Adipocyte (in vitro differentiated cells): ENCODE measurements at regions not wholly inside any gene's neighbourhood (a gene's known extent, or its start where the extent isn't known, plus 50 kb on each side); places are given as distances from the start of the nearest gene placed in this dataset.
"Not testable (repeated sequence)": the region's sequence is repeated elsewhere in the genome, so short reads cannot be mapped to it uniquely, and the experiment has no call there.

Experiments
- DNase-seq: peaks from one replicate; pipeline ENCODE4 v3.0.0-alpha.2; 2015; ENCODE audit warnings: low read depth
- H3K27me3 ChIP-seq: replicated peaks from 2 replicates; pipeline ENCODE4 v1.7.0; 2013; ENCODE audit warnings: mild to moderate bottlenecking, low read length, moderate library complexity; ENCODE audit not compliant: control insufficient read depth, insufficient read depth
- H3K36me3 ChIP-seq: 2 replicates; pipeline ENCODE4 v1.7.0; 2013; ENCODE audit warnings: low read length, mild to moderate bottlenecking, moderate library complexity; ENCODE audit not compliant: control insufficient read depth, insufficient read depth, severe bottlenecking
- H3K4me1 ChIP-seq: 2 replicates; pipeline ENCODE4 v1.7.0; 2013; ENCODE audit warnings: mild to moderate bottlenecking, low read length, moderate library complexity; ENCODE audit not compliant: control insufficient read depth, insufficient read depth
- H3K4me3 ChIP-seq: 2 replicates; pipeline ENCODE4 v1.7.0; 2013; ENCODE audit warnings: mild to moderate bottlenecking, low read length, moderate library complexity
- H3K9ac ChIP-seq: 2 replicates; pipeline ENCODE4 v1.7.0; 2013; ENCODE audit warnings: mild to moderate bottlenecking, low read length, moderate library complexity
- H3K9me3 ChIP-seq: 2 replicates; pipeline ENCODE4 v1.7.0; 2013; ENCODE audit warnings: mild to moderate bottlenecking, low read length, moderate library complexity; ENCODE audit not compliant: control insufficient read depth

DNA sequence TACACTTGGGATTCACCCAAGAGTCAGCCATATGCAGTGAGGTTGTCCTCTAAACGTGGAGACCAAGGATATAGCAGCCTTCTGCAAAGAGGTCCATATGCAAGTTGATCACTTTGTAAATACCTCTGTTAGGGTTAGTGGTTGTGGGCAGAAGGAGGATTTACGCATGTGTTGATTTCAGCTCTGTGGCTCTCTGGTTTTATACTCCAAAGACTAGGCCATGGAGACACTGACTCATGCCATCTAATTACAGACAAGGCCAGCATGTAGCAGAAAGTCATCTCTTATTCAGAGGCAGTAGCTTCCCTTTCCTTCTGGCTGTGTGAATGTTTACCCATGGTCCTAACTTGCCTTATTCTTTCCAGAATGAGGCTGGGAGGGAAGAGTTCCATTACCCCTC is 140.9 kb upstream of the GOLGA6L4 start:
- H3K4me1 ChIP-seq, H3K9me3 ChIP-seq, H3K36me3 ChIP-seq, H3K27me3 ChIP-seq, H3K9ac ChIP-seq, DNase-seq, H3K4me3 ChIP-seq: not testable (repeated sequence)

DNA sequence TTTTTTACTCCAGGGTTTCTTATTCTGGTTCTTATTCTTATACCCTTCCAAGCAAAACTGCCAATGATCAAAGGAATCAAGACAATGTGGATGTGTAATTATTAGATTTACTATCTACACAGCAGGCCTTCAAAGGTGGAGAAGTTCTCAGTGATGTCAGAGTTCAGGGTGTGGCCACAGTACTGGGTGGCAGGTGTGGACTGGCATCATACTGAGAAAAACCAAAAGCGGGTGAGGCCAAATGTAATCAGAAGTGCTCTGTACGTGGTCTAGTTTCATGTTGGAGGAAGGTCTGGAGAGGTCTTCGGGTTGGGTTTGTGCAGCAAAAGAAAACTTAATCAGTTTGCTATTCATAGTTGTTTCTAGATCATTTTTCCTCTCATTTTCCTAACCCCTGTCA is 138.5 kb upstream of the GOLGA6L4 start:
- H3K9ac ChIP-seq, DNase-seq, H3K4me3 ChIP-seq, H3K9me3 ChIP-seq, H3K4me1 ChIP-seq, H3K27me3 ChIP-seq, H3K36me3 ChIP-seq: not testable (repeated sequence)

DNA sequence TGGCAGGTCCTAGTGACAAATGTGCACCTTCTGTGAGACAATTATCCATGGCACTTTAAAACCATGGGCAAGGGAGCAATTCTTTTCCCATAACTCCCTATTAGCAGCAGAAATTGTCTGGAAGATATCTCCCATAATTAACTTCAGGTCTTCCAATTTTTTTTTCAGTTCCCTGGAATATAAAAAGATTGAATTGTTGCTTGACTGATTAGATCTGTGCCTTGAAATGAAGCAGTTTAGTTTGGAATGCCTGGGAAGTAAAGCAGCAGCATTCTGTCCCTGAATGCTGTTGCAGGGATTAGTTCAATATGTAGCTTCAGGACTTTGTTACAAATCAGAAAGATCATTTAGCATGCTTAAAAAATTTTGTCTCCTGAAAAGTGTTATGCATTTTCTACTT is 137.0 kb upstream of the GOLGA6L4 start:
- Histone ChIP-seq H3K9me3 (no peaks in the 10 kb centered on the region), H3K4me3 (no peak overlapping the region), H3K36me3 (no peaks in the 10 kb centered on the region), H3K4me1 (no peaks in the 10 kb centered on the region), H3K9ac (no peak overlapping the region), H3K27me3 (no peaks in the 10 kb centered on the region)
- DNase-seq, result no peak

DNA sequence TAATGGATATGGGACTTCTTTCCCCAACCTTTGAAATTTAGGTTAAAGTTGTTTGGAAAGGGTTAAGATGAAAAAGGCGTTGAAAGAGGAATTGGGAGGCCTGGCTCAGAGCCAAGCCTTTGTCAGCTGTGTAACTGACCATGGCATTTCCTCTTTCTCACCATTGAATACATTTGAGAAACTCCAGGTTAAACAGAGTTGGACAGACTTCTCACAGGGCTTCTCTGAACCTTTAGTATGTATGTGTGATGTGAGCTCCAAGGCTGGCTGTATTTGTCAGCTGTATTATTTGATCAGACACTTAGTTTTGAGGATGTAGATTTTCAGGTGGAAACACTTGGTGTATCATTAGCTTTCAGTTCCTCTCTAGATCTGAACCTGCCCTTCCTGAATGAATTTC is 136.4 kb upstream of the GOLGA6L4 start:
- no peak for DNase-seq
- H3K4me3 ChIP-seq, result no peak overlapping the region
- H3K27me3 ChIP-seq, result no peaks in the 10 kb centered on the region
- H3K4me1 ChIP-seq, result no peaks in the 10 kb centered on the region
- H3K36me3 ChIP-seq, result no peaks in the 10 kb centered on the region
- H3K9ac ChIP-seq, result no peak overlapping the region
- H3K9me3 ChIP-seq, result no peaks in the 10 kb centered on the region

DNA sequence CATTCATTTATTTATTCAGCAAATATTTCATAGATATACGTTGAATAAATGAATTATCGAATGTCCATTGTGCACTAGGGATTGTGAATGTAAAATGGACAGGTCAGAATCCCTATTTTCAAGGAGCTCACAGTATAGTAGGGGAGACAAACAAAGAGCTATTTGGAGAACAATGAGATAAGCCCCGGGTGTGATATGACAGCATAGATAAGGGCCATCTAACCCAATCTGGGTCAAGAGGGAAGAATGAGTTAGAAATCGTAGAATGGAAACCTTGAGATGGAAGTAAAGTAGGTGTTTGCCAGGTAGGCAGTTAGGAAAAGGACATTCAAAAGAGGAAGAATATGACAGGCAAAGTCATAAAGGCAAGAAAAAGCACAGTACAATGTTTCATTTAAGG is 132.2 kb upstream of the GOLGA6L4 start:
- no peaks in the 10 kb centered on the region for H3K9me3 ChIP-seq
- DNase-seq, result no peak
- H3K4me1 ChIP-seq, result no peaks in the 10 kb centered on the region
- no peak overlapping the region for H3K4me3 ChIP-seq
- no peak overlapping the region for H3K9ac ChIP-seq
- no peaks in the 10 kb centered on the region for H3K27me3 ChIP-seq
- H3K36me3 ChIP-seq, result no peaks in the 10 kb centered on the region

DNA sequence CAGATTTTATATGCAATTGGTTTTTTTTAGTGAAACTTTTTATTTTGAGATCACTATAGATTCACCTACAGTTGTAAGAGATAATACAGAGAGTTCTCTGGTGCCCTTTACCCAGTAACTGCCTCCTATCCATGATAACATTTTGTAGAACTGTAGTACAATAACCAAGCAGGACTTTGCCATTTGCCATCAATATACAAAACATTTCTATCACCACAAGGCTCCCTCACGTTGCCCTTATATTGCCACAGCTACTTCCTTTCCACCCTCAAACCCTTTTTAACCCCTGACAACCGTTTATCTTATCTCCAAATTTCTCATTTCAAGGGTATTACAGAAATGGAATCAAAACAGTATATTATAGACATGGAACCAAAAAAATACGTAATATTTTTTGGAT is 130.7 kb upstream of the GOLGA6L4 start:
- DNase-seq, result no peak
- Histone ChIP-seq H3K27me3 (no peaks in the 10 kb centered on the region), H3K9me3 (no peaks in the 10 kb centered on the region), H3K4me1 (no peaks in the 10 kb centered on the region), H3K9ac (no peak overlapping the region), H3K36me3 (no peaks in the 10 kb centered on the region), H3K4me3 (no peak overlapping the region)

DNA sequence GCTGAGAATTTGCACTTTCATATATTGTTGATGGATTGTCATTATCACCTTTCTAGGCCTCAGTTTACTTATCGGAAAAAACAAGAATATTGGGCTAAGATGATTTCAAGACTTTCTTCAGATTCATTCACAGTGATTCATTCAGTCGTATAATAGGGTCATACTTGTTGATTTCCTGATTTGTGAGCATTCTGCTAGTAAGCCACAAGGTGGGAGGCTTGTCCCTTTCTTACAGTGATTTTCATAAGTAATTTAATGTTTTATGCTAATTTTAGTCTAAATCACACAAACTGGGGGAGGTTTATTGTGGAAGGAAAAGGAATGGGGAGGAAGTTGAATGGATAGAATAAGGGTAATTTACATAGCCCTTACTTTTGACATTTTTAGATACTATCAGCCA is 126.8 kb upstream of the GOLGA6L4 start:
- H3K4me1 ChIP-seq, result no peaks in the 10 kb centered on the region
- H3K27me3 ChIP-seq, result no peaks in the 10 kb centered on the region
- H3K9ac ChIP-seq, result no peak overlapping the region
- no peak for DNase-seq
- no peak overlapping the region for H3K4me3 ChIP-seq
- no peaks in the 10 kb centered on the region for H3K36me3 ChIP-seq
- H3K9me3 ChIP-seq, result no peaks in the 10 kb centered on the region

DNA sequence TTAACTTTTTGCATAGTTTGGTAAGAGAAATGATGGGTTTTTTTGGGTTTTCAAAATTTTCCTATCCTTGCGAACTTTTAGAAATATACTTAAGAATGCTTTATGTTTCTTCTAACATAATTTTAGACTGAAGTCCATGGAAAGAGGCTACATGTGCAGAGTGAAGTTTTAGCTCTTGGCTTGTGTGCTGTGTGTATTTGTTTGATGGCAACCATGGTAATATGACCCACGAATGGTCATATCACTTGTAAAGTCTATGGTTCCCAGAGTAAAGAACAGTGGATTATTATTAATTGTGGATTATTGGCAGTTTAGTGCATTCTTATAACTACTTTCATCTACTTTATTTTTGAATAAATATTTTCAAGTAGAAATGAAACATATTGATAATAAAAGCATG is 124.0 kb upstream of the GOLGA6L4 start:
- no peaks in the 10 kb centered on the region for H3K9me3 ChIP-seq
- no peaks in the 10 kb centered on the region for H3K36me3 ChIP-seq
- no peak for DNase-seq
- H3K9ac ChIP-seq, result no peak overlapping the region
- H3K27me3 ChIP-seq, result no peaks in the 10 kb centered on the region
- no peaks in the 10 kb centered on the region for H3K4me1 ChIP-seq
- H3K4me3 ChIP-seq, result no peak overlapping the region

DNA sequence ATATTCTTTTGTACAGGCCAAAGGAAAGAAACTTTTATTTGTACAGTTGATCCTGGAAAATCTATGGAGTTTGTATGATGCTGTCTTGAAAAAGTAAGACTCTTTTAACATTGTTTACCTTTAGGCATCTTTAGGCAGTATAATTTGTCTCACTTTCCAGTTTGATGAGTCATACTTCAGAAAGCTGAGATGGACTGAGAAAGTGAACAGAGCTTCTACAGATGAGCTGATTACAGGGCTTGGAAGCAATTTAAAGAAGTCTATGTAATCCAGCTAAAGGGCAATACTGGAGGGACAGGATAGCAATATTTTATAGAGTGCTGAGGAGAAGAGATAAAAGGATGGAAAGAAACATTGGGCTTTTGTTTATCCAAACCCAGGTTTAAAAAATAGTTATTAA is 123.5 kb upstream of the GOLGA6L4 start:
- Histone ChIP-seq H3K4me3 (no peak overlapping the region), H3K4me1 (no peaks in the 10 kb centered on the region), H3K36me3 (no peaks in the 10 kb centered on the region), H3K9ac (no peak overlapping the region), H3K9me3 (no peaks in the 10 kb centered on the region), H3K27me3 (no peaks in the 10 kb centered on the region)
- peak; percentile 4 for DNase-seq

DNA sequence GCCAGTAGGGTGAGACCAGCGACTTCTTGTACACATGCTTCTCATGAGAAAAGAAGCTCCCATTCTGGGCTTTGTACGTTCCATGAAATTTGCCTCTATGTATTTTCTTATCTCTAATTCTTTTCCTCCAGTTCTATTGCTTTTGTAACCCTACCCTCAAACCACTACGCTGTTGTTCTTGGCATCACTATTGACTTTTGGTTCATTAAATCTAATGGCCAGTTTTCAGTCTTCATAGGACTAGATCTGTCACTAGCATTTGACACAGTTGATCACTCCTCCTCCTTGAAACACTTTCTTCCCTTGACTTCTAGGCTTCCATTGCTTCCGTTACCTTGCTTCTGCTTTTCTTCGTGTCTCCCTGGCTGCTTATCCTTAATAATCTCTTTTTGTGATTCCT is 121.7 kb upstream of the GOLGA6L4 start:
- H3K9ac ChIP-seq, result no peak overlapping the region
- H3K4me3 ChIP-seq, result no peak overlapping the region
- H3K27me3 ChIP-seq, result no peaks in the 10 kb centered on the region
- no peaks in the 10 kb centered on the region for H3K9me3 ChIP-seq
- H3K36me3 ChIP-seq, result no peaks in the 10 kb centered on the region
- DNase-seq, result no peak
- no peaks in the 10 kb centered on the region for H3K4me1 ChIP-seq

DNA sequence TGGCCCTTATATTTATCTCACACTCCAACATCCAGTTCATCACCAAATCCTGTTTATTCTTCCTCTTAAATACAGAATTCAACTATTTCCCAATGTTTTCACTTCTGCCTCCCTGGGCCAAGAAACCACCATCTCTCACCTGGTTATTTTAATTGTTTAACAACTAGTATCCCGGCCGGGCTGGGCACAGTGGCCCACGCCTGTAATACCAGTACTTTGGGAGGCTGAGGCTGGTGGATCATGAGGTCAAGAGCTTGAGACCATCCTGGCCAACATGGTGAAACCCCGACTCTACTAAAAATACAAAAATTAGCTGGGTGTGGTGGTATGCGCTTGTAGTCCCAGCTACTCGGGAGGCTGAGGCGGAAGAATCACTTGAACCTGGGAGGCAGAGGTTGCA is 120.9 kb upstream of the GOLGA6L4 start:
- not testable (repeated sequence) for H3K9ac ChIP-seq, H3K27me3 ChIP-seq, DNase-seq, H3K9me3 ChIP-seq, H3K4me3 ChIP-seq, H3K4me1 ChIP-seq, H3K36me3 ChIP-seq

DNA sequence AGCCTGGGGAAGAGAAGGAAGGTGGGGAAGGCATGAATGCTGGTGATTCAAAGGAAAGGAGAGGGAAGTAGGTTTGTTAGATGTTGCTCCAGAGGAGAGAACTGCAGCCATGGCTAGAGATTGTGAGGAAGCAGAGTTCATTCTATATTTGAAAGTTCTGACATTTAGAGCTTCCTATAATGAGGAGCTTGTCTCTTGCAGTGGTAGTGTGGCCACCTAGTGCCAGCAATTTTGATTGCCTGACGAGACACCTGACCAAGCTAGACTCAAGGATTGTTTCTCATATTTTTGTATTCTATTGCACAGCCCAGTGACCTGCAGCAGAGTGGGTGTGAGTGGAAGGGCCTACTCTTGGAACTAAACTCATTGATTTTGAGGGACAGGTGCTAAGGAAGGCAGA is 116.2 kb upstream of the GOLGA6L4 start:
- H3K36me3 ChIP-seq, H3K27me3 ChIP-seq, H3K4me3 ChIP-seq, H3K9me3 ChIP-seq, H3K4me1 ChIP-seq, DNase-seq, H3K9ac ChIP-seq: not testable (repeated sequence)
